Activated T-cell treated with anti-CD3 and anti-CD28 coated beads, Interleukin-2, amount 50 U/mL, for 4 hours (primary cell): ENCODE measurements at regions not wholly inside any gene's neighbourhood (a gene's known extent, or its start where the extent isn't known, plus 50 kb on each side); places are given as distances from the start of the nearest gene placed in this dataset.
"Not testable (repeated sequence)": the region's sequence is repeated elsewhere in the genome, so short reads cannot be mapped to it uniquely, and the experiment has no call there.

Source experiments
- ATAC-seq, 2 donors: fragments of 200-7000 bp; cut with Tn5 transposase; one replicate each; pipeline ENCODE4 v1.10.0; 2021
- DNase-seq: peaks from one replicate; pipeline ENCODE4 v3.0.0-alpha.2; 2020
- H3K27me3 Mint-ChIP-seq: one replicate; pipeline ENCODE4 v1.8.0; 2021; ENCODE audit warnings: low read depth, mixed read lengths
- H3K36me3 Mint-ChIP-seq: one replicate; pipeline ENCODE4 v1.8.0; 2022; ENCODE audit warnings: mixed read lengths; ENCODE audit not compliant: insufficient read depth
- H3K4me1 Mint-ChIP-seq: one replicate; pipeline ENCODE4 v1.8.0; 2021; ENCODE audit warnings: low read depth, mixed read lengths
- H3K4me3 Mint-ChIP-seq: one replicate; pipeline ENCODE4 v1.8.0; 2021; ENCODE audit warnings: mild to moderate bottlenecking, moderate library complexity, mixed read lengths
- H3K9me3 Mint-ChIP-seq: one replicate; pipeline ENCODE4 v1.8.0; 2021; ENCODE audit warnings: mixed read lengths

DNA sequence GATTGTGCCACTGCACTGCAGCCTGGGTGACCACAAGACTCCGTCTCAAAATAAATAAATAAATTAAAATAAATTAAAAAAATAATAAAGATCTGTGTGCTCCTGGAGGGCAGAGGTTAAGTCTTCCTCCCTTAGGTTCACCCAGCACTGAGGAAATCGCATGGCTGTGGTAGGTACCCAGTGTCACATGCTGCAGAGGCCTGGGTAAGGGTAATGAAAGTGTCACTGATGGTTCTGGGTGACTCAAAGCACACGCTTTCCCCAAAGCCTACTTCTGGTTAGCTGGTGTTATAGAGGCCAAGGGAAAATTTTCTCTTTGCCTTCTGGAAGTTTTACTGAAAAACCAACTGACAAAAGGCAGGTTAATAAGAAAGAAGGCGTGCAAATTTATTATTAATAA, 88.8 kb upstream of the ITGB1 start:
- Mint-ChIP-seq H3K4me1 (peaks cover 15% of the 10 kb centered on the region), H3K36me3 (no peaks in the 10 kb centered on the region), H3K27me3 (no peaks in the 10 kb centered on the region), H3K9me3 (no peaks in the 10 kb centered on the region), H3K4me3 (no peak overlapping the region)
- ATAC-seq (peak in 1 of 2 donors; percentile 63), DNase-seq (no peak)

DNA sequence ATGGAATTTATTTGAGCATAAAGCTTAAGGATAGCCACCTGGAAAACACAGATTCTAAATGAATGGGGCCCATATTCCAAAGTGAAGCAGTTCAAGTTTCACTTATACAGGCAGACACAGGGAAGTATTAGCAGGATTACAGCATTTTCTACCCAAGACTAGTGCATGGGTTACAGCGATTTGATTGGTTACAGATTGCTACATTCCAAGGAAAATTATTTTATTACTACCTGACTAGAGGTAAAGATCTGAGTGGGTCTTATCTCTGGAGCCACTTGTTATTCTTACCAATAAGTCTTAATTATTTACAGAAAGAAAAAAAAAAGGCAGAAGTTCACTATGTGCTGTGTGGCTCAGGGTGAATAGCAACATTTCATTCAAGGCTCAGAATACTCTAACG, 87.4 kb upstream of the ITGB1 start:
- Mint-ChIP-seq H3K9me3 (no peaks in the 10 kb centered on the region), H3K36me3 (no peaks in the 10 kb centered on the region), H3K27me3 (no peaks in the 10 kb centered on the region), H3K4me3 (no peak overlapping the region), H3K4me1 (peaks cover 11% of the 10 kb centered on the region)
- DNase-seq (no peak), ATAC-seq (no peak)

DNA sequence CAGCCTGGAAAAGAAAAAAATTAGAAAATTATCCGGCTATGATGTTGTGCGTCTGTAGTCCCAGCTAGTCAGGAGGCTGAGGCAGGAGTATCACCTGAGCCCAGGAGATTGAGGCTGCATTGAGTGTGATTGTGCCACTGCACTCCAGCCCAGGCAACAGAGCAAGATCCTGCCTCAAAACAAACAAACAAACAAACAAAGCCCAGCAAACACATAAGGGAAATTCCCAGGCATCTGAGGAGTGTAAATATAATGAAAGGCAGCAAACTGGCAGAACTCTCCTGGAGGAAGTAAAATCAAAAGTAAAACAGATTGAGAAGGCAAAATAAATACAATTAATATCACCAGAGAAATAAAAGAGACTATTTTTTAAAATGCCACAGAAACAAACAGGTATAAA, 84.5 kb upstream of the ITGB1 start:
- Mint-ChIP-seq H3K27me3 (no peaks in the 10 kb centered on the region), H3K36me3 (no peaks in the 10 kb centered on the region), H3K4me3 (no peak overlapping the region), H3K4me1 (peaks cover 7% of the 10 kb centered on the region), H3K9me3 (no peaks in the 10 kb centered on the region)
- ATAC-seq (no peak), DNase-seq (no peak)

DNA sequence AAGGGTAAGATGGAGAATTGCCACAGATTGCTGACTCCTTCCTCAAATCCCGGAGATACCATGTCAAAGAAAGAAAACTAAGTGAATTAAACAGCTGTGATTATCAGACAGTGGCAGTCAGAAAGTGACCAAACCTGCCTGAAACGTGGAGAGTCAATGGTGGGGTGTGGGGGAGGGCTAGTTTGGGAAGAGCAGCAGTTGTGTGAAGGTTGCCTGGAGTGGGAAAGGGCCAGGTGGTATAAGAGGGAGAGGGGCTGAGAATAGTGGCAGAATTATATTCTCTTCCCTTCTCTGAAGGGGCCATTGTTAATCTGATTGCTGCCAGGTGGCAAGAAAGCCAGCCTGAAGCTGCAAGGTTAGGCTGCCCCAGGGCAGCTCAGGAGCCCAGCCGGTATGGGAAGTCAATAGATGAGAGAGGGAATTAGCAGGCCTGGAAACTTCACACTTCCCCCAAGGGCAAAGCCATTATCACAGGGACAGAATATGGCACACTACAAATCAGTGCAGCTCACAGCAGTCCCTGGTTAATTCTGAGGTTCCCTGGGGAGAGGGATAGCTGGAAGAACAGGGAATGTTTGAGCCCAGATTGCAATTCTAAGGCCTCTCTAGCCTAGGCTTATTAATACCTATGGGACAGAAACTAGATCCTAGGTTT, 83.9 kb upstream of the ITGB1 start:
- H3K9me3 Mint-ChIP-seq = no peaks in the 10 kb centered on the region
- no peaks in the 10 kb centered on the region for H3K36me3 Mint-ChIP-seq
- peaks cover 7% of the 10 kb centered on the region for H3K4me1 Mint-ChIP-seq
- ATAC-seq = no peak
- DNase-seq = no peak
- H3K27me3 Mint-ChIP-seq = no peaks in the 10 kb centered on the region
- no peak overlapping the region for H3K4me3 Mint-ChIP-seq

DNA sequence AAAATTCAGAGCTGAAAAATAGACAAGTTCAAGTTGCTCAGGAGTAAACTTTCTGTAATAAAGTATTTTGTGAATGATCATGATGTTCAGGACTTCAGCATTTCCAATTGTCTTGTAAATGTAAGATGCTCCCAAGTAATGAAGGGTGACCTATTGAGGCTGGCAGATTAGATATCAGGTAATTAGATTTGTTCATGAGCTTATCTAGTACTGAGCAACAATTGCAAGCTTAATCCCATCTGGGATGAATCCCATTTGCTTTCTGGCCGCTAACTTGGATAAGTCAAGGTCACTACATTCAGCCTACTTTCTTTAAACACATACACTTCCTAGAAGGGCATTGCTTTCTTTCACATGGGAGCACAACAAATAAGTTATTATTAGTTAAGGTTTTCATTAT, 82.4 kb upstream of the ITGB1 start:
- peaks cover 7% of the 10 kb centered on the region for H3K4me1 Mint-ChIP-seq
- ATAC-seq (no peak), DNase-seq (no peak)
- no peak overlapping the region for H3K4me3 Mint-ChIP-seq
- H3K27me3 Mint-ChIP-seq = no peaks in the 10 kb centered on the region
- no peaks in the 10 kb centered on the region for H3K9me3 Mint-ChIP-seq
- no peaks in the 10 kb centered on the region for H3K36me3 Mint-ChIP-seq

DNA sequence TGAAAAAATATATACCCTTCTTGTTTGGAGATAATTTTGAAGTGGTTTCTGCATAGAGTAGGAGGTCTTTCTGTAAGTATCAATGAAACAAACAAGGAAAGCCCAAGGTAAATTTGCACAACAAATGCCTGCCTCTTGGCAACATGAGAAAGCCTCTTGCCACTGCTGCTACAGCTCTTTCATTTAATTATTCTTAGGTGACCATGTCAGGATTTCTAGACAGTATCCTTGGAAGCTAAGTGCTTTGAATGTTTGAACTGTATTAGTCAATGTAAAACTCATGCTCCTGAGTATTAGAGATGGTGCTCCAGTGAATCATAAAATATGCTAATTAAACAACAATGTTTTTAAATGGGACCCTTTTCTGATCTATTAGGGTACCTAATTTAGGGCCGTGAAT, 81.2 kb upstream of the ITGB1 start:
- DNase-seq (no peak), ATAC-seq (no peak)
- H3K9me3 Mint-ChIP-seq = no peaks in the 10 kb centered on the region
- peaks cover 3% of the 10 kb centered on the region for H3K4me1 Mint-ChIP-seq
- H3K27me3 Mint-ChIP-seq = no peaks in the 10 kb centered on the region
- no peaks in the 10 kb centered on the region for H3K36me3 Mint-ChIP-seq
- H3K4me3 Mint-ChIP-seq = no peak overlapping the region

DNA sequence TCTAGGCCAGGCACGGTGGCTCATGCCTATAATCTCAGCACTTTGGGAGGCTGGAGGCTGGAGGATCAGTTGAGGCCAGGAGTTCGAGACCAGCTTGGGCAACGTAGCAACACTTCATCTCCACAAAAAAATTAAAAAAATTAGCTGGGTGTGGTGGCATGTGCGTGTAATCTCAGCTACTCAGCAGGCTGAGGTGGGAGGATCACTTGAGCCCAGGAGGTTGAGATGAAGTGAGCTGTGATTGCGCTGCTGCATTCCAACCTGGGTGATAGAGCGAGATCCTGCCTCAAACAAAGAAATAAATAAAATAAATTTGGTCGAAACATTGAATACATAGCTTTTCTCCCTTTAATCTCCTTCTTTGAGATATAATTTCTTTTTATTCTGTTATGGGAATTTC, 80.6 kb upstream of the ITGB1 start:
- ATAC-seq (no peak), DNase-seq (no peak)
- Mint-ChIP-seq H3K4me1 (peaks cover 3% of the 10 kb centered on the region), H3K4me3 (no peak overlapping the region), H3K27me3 (no peaks in the 10 kb centered on the region), H3K36me3 (no peaks in the 10 kb centered on the region), H3K9me3 (no peaks in the 10 kb centered on the region)

DNA sequence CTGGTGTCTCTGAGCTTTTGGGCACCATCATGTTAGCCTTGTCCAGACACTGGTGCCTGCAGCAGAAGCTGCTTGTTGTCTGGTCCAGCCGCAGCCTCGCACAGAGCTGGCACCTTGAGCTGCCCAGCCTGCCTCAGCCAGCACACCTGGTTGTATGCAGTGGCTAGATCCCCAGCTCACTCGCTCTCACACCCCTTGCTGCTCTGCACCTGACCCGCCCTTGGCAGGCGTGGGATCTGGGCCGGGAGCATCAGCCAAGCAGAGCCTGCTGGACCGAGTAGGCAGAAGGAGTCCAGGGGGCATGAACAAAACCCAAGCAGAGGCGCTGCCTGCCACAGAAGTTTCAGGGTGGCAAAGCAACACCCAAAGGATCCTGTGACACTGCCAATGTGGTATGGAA, 79.7 kb upstream of the ITGB1 start:
- Mint-ChIP-seq H3K36me3 (no peaks in the 10 kb centered on the region), H3K4me1 (peaks cover 3% of the 10 kb centered on the region), H3K9me3 (no peaks in the 10 kb centered on the region), H3K27me3 (no peaks in the 10 kb centered on the region), H3K4me3 (no peak overlapping the region)
- no peak for DNase-seq
- ATAC-seq = no peak

DNA sequence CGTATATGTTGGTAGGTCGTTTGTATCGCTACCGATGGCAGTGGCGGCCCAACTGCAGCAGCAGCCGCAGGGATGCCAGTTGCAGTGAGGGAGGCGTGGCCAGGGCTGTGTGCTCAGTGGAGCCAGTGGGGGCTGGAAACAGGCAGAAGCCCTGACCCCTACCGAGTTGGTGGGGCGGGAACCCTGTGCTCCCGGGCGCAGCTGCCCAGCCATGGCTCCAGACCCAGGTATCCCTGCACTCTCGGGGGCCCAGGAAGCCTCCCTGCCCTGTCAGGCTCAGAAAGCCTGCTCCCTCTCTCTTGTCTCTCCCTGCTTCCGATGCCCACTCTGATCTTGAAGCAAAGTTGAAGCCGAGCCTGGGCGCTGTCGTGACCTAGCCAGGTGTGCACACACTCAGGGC, 78.6 kb upstream of the ITGB1 start:
- no peak for ATAC-seq
- Mint-ChIP-seq H3K4me3 (no peak overlapping the region), H3K27me3 (no peaks in the 10 kb centered on the region), H3K9me3 (no peaks in the 10 kb centered on the region), H3K36me3 (no peaks in the 10 kb centered on the region), H3K4me1 (peaks cover 10% of the 10 kb centered on the region)
- DNase-seq = no peak

DNA sequence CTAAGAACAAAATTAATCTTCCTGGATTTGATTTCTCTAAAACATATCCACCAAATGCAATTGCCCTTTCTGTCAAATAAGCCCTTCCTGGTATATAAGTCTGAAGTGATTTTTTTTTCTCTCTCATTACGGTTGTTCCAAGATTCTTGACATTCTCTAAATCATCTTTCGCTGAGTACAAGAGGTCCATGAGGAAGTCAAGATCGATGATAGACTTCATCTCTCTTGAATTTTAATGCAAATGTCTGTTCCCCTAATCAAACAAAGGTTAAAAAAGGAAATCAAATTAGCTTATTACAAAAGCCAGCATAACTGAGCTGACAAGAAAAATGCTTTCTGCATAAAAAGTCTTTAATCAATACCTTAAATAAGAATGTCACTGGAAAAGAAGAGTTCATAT, 77.4 kb upstream of the ITGB1 start:
- Mint-ChIP-seq H3K27me3 (no peaks in the 10 kb centered on the region), H3K9me3 (no peaks in the 10 kb centered on the region), H3K36me3 (no peaks in the 10 kb centered on the region), H3K4me1 (peaks cover 15% of the 10 kb centered on the region), H3K4me3 (no peak overlapping the region)
- DNase-seq (no peak), ATAC-seq (no peak)

DNA sequence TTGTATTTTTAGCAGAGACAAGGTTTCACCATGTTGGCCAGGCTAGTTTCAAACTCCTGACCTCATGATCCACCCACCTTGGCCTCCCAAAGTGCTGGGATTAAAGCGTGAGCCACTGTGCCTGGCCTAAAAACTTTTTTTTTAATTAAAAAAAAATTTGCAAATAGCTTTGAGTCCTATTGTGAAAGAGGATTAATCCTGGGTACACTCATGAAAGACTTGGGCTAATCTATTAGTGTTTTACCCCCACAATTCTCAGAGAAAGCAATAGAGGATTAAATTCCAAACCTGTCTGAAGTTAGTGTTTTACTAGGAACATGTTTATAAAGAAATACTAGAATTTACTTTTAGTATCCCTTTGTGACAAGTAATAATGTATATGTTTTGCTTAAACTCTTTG, 76.9 kb upstream of the ITGB1 start:
- ATAC-seq (no peak), DNase-seq (no peak)
- H3K9me3 Mint-ChIP-seq = no peaks in the 10 kb centered on the region
- H3K4me1 Mint-ChIP-seq = peaks cover 19% of the 10 kb centered on the region
- no peak overlapping the region for H3K4me3 Mint-ChIP-seq
- no peaks in the 10 kb centered on the region for H3K36me3 Mint-ChIP-seq
- H3K27me3 Mint-ChIP-seq = no peaks in the 10 kb centered on the region

DNA sequence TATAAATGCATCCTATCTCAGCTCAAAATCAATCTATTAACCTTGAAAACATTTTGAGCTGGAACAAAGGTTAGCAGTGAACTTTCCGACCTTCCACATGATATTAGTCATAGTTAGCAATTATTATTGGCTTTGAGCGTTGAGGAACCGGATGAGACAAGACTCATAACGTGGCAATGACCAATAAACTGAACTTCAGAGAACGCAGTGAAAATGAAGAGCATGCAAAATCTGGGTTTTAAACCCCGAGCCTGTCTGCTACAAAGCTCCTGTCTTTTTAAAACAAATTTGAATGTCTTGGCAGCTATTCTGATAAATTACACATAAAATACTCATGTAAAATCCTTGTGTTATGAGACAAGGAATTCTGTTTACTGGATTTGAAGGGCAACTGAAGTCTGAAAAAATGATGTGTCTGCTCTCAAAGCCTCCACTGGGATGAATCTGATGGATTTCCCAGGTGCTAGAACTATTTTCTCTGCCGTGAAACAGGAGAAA, 74.7 kb upstream of the ITGB1 start:
- no peaks in the 10 kb centered on the region for H3K27me3 Mint-ChIP-seq
- ATAC-seq (no peak), DNase-seq (no peak)
- H3K4me1 Mint-ChIP-seq = peaks cover 35% of the 10 kb centered on the region
- no peak overlapping the region for H3K4me3 Mint-ChIP-seq
- H3K36me3 Mint-ChIP-seq = no peaks in the 10 kb centered on the region
- H3K9me3 Mint-ChIP-seq = no peaks in the 10 kb centered on the region

DNA sequence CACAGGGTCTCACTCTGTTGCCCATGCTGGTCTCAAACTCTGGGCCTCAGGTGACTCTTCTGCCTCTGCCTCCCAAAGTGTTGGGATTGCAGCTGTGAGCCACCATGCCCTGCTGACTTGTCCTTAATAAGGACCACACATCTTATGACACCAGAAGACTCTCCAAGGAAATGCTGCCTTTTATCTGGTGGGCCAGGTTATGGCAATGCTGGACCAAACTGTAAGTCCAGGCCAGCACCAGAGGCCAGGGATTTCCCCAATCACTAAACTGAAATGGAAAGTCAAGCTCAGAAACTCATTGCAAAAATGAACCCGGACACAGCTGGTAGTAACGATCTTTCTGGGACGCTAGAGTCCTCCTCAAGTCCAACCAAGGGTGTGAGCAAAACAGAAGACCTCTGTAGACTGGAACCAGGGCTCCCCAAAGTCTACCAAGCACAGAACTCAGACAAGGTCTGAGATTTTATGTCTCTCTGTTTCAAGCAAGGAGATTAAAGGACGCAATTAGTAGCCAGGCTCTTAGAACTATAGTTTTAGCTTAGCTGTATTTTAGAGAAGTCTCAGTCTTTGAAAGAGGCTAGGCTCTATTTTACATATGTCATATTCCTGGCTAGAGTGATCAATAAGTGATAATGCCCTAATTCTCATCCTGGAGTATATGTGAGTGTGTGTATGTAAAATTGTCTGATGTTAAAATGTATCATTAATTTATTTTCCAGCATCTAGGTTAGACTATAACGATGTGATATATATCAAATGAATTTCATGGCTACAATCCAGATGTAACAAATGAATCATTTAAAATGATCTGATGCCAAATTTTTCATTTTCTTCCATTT, 74.0 kb upstream of the ITGB1 start:
- H3K4me1 Mint-ChIP-seq = peaks cover 42% of the 10 kb centered on the region
- DNase-seq = no peak
- ATAC-seq = no peak
- H3K27me3 Mint-ChIP-seq = no peaks in the 10 kb centered on the region
- H3K9me3 Mint-ChIP-seq = no peaks in the 10 kb centered on the region
- H3K4me3 Mint-ChIP-seq = no peak overlapping the region
- H3K36me3 Mint-ChIP-seq = no peaks in the 10 kb centered on the region

DNA sequence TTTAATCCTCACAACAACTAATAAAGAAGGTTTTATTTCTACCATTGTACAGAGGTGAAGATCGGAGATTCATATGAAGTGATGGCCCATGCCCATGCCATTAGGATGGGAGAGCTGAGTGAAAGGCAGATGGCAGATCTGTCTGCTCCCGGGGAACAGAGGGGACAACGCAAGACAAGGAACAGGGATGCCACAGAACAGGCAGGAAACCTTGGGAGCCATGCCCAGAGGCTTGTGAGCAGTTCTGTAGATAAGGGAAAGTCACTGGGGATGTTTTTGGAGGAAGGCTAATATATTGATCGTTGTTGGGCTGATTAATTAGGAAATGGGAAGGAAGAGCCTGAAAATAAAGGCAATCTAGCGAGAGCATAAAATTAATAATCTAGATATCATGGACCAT, 73.1 kb upstream of the ITGB1 start:
- Mint-ChIP-seq H3K4me1 (peaks cover 50% of the 10 kb centered on the region), H3K36me3 (no peaks in the 10 kb centered on the region), H3K9me3 (no peaks in the 10 kb centered on the region), H3K27me3 (no peaks in the 10 kb centered on the region), H3K4me3 (no peak overlapping the region)
- ATAC-seq = no peak
- DNase-seq = no peak

DNA sequence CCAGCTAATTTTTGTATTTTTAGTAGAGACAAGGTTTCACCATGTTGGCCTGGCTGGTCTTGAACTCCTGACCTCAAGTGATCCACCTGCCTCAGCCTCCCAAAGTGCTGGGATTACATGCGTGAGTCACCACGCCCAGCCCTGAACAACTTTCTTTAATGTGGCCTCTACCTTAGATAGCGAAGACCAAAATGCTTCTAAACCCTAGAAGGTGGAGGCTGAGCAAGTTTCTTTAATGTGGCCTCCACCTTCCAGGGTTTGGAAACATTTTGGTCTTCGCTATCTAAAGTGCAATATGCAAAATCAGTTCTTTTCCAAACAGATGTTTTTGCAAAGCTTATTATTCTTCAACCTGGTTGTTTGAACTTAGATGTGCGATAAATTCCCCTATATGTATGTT, 70.5 kb upstream of the ITGB1 start:
- not testable (repeated sequence) for H3K27me3 Mint-ChIP-seq, H3K9me3 Mint-ChIP-seq, H3K36me3 Mint-ChIP-seq
- H3K4me1 Mint-ChIP-seq = peaks cover 67% of the 10 kb centered on the region
- H3K4me3 Mint-ChIP-seq = peak overlapping the region; percentile 17
- DNase-seq (peak; percentile 23), ATAC-seq (peak; percentile 58 to 66)
